Mucosa of gallbladder (tissue), 1 donor: ENCODE measurements at regions not wholly inside any gene's neighbourhood (a gene's known extent, or its start where the extent isn't known, plus 50 kb on each side); places are given as distances from the start of the nearest gene placed in this dataset.

ENCODE experiments used
- DNase-seq: peaks from one replicate; pipeline ENCODE4 v3.0.0-alpha.2; 2020; ENCODE audit warnings: low spot score
- donor health status: DM: no; HTN: no; CAD: no.

DNA sequence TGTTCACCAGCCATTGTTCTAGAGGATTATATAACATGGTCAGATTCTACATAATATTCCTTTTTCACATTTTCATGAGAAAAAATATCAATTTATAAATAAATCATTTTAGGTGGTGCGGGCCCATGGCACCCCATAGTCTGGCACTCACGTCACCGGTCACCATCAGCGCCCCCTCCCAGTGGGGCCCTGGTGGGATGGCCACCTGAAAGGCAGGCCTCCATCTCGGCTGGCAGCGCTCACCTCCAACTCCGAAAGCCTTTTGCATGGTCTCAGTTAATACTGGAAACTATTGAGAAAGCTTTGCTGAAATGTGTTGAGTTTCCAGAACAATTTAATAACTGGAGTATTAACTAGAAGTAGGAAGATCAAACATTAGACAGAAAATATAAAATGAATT lies 141.4 kb upstream of the SALL3 start:
- DNase-seq, result no peak

DNA sequence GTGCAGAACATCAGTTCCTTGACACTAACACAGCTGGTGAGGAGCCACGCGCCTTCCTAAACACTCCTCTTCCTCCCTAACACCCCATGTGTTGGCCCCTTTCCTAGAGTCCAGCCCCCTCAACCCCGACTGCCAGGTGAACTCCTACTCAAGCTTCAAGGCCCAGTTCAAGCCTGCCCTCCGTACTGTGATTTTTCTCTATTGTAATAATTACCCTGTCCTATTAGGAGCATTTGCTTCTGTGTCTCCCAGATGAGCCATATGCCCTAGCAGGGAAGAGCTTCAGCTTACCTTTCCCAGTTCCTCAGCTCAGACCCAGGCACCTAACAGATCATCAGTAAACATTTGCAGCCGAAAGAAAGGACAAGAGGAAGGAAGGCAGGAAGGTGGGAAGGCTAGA lies 130.6 kb upstream of the SALL3 start:
- no peak for DNase-seq

DNA sequence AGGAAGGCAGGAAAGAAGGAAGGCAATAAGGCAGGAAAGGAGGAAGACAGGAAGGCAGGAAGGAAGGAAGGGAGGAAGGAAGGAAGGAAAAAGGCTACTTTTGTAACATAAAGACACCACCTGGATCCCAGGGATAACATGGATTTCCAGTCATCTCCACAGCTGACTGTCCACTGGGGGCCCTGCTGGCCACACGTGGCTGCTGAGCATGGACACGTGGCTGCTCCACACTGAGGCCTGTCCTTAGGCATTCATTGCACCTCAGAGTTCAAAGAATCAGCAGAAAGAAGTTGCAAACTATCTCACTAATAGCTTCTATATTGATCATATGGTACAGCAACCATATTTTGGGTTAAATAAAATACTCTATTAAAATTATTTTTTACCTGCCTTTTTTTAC lies 130.2 kb upstream of the SALL3 start:
- no peak for DNase-seq

DNA sequence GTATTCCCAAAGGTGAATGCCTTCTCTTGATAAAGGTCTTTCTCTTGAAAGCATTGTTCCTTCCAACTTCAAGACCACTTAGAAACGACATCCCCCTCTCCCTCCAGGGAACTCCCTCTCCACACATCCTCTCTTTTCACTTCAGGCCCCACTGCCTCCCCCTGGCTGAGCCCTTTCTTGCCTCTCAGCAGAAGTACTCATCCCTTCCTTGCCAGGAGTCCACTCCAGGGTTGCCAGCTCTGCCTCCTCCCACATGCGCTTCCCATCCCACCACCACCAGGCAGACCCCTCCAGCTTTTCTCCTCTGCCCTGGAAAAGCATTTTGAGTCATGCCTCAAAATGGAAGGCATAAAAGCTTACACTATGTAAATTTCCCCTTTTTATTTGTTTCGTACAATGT lies 126.3 kb upstream of the SALL3 start:
- no peak for DNase-seq

DNA sequence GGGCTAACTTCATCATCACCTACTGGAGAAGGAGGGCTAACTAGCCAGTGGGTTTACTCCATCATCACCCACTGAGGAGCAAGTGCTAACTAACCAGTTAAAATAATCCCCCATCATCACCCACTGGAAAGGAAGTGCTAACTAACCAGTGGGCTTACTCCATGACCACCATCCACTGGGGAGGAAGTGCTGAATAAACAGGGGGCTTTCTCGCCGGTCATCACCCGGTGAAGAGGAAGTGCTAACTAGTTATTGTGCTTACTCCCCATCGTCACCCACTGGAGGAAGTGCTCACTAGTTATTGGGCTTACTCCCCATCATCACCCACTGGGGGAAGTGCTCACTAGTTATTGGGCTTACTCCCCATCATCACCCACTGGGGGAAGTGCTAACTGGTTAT lies 124.4 kb upstream of the SALL3 start:
- no peak for DNase-seq

DNA sequence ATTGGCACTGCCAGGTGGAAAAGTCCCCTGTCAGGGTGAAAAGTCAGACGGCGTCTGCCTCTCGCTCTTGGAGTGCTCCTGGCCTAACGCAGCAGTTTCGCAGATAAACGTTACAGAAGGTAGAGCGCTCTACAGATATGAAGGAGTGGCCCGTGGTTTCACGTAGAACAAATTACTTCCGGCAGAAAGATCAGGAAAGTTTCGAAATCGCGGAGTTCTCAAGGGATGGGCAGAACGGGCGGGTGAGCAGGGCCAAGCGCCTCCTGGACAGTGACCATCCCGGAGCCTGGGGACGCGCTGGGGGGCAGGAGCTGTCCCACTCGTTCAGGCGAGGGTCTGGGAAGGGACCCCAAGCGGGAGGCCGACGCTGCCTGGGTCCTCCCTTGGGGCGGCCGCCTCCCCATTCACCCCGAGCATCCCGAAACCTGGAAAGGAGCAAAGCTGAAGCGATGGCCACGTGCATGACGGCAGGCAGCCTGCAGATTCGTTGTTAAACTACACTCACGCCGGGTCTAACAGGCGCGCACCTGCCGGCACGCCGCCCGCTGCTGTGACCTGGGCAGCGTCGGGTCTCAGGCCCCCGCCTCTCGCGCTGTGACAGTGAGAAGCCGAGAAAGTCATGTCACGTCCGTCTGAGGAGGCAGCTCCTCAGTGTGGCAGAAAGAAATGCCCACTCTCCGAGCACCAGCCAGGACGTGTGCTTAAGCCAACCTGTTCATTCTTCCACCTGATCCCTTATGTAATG lies 122.9 kb upstream of the SALL3 start:
- DNase-seq, result no peak

DNA sequence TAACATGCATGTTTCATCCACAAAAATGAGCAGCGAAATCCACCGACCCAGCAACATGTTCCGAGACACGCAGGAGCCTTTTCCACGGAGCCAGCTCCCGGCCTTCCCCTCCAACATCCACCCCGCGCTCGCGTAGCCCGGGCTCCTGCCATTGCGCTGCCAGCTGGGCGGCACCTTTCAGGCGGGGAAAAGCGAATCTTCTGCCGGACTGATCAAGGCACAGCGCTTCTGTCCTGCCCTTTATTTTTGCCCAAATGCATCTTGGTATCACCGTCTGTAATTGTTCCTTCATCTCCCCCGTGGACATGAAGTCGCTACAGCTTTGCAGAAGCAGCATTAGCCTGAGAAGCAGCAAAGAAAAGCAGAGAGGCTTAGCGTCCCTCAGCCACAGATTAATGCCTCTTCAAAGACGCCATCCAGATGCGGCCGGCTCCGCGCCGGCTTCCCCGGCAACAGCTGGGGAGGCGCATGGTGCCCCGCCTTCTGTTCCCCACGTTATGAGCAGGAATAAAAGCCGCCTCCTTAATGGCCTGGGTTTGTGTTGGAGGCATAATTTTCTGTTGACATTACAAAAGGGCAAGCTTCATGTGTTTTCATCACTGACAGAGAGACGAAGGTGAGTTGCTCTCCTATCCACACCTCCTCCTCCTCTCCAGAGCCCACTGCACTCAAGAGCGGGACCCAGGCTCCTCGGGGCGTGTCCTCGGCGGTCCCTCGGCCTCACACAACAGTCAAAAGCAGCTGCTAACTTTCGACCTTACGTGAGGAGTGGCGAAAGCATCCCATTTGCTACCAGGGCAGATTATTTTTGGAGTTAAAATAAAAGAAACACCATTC lies 122.1 kb upstream of the SALL3 start:
- DNase-seq, result no peak

DNA sequence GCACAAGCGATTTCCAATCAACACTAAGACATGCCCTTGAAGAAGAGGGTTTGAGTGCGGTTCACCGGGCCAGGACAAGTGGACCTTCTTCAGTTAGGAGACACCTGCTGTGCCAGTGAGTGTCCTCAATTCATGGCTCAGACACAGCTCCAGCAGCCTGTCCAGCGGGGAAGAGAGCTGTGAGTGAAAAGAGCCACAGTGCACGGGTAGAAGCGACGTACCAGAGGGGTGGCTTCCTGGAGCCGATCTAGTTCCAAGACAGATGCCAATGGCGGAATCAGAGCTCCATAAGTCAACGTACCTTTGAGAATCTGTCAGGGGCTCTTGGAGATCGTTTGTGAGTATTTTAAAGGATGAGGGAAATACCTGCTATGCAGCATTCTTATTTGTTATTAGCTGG lies 119.9 kb upstream of the SALL3 start:
- no peak for DNase-seq

DNA sequence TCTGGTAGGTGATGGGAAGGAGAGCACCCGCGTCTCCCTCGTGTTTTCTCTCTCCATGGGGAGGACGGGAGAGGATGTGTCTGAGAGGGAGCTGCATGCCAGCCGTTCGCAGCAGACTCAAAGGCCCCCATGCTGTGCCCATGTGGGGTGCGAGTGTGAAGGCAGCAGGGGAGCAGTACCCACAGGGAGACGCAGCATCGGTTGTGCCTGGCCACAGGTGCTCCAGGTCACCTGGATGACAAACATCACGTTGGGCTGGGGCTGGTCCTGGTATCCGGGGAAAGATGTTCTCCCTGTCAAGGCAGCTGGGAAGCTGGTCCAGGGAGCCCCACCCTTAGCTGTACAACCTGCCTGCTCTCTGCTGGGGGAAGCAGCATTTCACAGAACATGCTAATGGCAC lies 119.5 kb upstream of the SALL3 start:
- DNase-seq, result no peak

DNA sequence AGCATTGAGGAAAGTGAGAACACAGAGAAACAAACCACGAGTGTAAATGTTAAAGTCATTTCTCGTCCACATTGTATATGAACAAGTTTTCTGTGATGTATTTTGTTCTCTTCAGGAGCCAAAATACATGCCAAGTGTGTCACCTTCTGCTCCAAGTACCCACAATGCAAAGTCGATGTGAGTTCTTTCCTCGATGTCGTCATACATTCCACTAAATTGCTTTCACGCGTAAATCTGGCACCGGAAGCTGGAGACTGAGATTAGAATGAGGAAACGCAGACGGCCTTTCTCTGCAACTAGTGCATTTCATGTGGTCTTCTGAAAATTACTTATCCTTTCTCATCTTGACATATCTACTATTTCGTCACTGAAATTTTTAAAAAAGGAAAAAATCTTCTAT lies 118.5 kb upstream of the SALL3 start:
- peak; percentile 63 for DNase-seq

DNA sequence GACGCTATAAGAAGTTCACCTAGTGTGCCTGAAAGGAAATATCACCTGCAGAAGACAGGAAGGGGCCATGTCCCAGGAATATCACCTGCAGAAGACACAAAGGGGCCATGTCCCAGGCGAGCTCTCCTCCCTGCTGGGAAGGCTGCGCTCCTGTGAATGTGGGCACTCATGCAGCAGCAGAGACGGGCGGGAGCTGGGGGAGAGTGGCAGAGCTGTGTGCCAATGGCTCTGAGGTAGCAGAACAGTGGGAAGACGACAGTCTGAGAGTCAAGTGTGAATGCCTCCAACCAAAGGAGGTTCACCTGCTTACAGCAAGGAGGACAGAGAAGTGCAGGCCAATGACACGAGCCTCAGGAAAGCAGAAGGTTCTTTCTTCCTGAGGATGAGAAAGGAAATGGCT lies 117.9 kb upstream of the SALL3 start:
- no peak for DNase-seq

DNA sequence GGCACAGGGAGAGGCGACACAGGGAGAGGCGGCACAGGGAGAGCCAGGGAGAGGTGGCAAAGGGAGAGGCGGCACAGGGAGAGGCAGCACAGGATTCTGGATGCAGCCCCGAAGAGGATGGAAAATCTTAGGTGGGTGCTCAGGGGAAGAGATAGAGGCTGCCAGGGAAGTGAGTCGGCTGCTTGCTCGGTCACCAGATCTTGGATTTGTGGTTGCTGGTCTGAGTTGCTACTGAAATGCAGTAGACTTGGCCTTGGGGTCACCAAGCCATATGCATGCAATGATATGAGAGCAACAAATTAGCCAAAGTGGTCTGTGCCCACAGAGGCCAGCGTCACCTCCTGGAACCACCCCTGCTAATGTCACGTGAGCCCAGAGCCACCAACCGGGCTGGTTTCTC lies 117.2 kb upstream of the SALL3 start:
- DNase-seq, result no peak

DNA sequence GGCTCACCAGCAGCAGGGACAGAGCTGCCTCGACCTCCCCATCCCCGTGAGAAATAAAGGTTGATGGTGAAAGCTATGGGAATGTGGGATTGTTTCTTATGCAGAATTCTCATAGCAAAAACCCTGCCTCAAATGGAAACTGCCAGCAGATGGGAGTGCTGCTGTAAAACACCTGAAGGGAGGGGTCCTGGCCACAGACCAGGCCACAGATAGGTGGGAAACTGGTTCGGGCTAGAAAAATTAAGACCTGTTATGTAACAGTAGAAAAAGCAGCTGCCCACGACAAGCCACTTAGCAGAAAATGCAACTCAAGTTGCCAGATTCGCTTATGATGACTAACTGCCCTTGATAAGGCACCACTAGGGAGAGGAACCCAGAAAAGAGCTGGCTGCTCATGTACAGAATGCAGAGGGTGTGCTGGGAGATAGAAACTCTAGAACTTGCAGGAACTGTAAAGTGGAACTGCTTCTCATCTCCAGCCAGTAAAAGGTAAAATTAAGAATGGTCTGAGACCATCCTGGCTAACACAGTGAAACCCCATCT lies 114.5 kb upstream of the SALL3 start:
- no peak for DNase-seq

DNA sequence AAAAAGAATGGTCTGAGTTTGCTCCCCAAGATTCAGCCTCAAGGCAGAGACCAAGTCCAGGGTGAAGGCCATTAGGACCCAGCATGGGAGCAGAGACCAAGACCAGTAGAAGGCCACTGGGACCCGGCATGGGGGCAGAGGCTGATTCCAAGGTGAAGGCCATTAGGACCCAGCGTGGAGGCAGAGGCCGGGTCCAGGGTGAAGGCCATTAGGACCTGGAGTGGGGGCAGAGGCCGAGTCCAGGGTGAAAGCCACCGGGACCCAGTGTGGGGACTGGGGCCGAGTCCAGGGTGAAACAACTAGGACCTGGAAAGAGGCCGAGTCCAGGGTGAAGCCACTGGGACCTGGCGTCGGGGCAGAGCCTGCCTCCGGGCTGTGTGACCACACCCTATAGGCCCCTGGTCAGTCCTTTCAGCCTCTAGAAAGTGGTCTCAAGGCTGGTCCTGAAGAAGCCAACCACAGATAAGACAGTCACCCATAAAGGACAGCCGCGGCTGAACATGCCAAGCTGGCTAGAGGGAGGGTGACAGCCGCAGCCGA lies 113.8 kb upstream of the SALL3 start:
- no peak for DNase-seq

DNA sequence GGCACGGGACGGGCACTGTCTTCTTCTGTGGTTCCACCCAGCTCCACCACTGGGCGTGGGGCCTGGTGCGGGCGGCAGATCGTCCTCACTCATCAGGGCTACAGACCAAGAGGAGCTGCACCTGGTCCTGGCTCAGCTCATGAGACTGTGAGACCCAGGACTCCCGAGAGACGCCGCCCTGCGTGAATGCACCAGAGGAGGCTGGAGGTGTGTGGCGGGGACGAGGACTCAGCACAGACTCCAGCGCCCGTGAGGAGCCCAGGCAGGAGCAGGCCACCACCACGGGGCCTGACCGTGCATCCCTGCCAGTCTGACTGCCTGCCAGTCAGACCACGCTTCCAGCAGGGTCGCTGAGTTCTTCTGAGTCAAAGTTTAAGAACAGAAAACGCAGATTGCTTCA lies 112.5 kb upstream of the SALL3 start:
- no peak for DNase-seq

DNA sequence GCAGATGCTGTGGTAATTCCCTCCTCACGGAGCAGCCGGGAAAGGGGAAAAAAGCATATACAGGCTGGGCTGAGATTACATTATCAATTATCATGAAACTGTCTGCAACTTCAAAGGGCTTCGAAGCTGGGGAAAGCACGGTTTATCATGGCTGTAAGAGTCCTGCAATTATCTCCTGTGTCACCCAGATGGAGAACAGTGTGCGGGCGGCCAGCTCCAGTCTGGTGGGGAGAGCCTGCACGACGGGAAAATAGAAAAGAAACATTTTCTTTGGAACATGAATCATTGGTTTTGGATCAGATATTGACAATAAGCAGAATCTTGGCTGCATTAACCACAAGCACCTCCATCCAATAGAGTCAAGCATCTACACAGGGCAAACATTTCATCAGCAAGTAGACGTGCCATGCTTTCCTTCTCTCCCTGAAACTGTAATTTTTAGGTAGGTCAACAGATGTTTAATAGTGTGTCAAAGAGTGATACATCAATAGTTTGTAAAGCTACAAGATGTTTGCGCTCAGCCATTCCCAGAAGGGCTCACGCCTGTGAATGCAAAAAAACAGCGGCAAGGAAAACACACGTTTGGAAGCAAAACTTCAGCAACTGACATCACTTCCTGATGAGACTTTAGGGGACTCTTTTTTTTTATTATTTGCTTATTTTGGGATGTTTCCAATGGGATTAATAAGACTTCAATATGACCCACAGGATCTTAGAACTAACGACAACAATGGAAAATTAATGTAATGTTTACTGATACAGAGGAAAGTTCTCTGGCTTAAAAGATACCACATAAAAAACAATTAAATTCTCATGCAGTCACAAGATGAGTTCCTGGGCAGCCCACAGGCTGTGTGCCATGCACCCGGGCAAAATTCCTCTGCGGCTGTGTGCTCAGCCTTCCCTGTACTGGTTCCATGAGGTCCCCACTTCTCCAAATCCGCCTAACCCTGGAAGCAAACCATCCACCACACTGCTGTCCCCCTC lies 111.0 kb upstream of the SALL3 start:
- no peak for DNase-seq

DNA sequence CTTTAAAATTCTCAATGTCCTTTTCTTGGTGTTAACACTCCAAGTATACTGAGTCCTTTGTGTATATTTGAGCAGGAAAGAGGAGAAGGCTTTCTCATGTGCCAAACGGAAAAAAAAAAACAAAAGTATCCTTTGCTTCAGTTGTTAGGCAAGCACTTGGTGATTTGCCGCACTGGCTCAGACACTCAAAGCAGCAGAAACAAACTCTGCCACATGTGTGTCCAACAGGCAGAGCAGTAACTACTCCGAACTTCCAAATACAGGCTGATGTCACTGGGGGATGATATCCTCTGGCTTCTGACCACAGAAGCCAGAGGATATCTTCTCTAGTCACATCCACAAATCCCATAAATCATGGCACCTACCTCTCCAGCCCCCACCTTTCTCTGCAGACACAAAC lies 108.0 kb upstream of the SALL3 start:
- no peak for DNase-seq

DNA sequence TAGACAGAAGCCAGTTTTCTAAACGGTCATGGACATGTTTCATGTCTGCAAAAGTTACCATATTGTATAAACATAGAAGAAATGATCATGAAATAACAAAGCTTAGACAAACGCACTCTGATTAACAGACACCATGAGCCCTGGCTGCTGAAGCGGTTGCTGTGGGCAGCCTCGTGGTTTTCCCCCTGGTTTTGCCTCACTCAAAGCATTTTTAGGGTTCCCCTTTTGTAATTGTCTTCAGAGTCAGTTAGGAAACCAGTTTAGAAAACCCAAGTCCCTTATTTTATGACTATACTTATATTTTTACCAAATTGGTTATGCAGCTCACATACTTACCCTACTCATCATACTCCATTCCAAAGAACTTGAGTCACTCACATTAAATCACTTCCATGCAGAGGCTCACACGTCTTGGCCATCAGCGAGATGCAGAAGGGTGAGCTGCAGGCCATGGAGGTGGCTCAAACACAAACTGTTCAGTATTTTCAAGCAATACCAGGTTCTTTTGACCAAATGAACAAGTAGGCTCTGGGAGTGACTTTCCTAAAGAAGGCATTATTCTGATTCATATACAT lies 105.6 kb upstream of the SALL3 start:
- DNase-seq, result no peak

DNA sequence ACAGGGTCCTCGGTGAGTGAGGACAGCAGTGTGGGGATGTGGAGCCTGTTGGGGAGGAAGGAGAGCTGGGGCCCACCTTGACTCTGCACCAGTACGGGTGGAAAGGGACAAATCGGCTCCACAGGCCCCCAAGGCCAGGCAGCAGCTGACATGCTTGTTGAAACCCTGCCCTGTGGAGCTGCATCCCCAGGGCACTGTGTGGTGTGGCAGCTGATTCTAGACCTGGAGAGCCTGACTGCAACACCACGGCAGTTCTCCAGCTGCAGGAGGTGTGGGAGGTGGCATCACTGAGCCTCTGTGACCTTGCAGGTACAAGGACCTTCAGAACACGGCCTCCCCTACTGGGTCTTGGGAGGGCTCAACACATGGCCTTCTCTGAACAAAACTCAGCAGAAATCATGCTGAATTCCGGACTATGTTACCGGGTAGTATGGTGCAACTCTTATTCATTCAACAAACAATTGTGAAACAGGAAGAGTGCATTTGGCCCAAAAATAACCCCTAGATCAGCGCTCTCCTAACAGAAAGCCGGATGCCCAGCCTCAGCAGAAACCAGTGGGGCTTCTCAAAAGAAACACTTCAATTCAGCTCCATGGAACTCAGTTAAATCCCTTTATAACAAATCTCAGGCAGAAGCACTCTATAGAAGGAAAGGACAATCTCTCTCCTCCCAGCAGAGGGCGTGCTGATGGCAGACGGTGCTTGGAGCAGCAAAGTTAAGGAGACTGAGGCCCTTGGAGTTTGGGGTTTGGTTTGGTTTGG lies 104.4 kb upstream of the SALL3 start:
- DNase-seq, result peak; percentile 36
